Endothelial cell of umbilical vein (primary cell): ENCODE measurements at regions not wholly inside any gene's neighbourhood (a gene's known extent, or its start where the extent isn't known, plus 50 kb on each side); places are given as distances from the start of the nearest gene placed in this dataset.

Experiments used
- BruUV-seq: library from RNA; stranded (reverse); fragments of 400-500 nt; replicated peaks from 2 replicates; lab custom pipeline; 2021; lab: Mats Ljungman, UMichigan
- CTCF ChIA-PET: fragments of 300-600, 350-600 bp; sonication (Branson Sonifier 250); formaldehyde crosslinking; loops from one replicate; lab custom pipeline; 2021; ENCODE audit warnings: antibody characterized with exemption, inconsistent platforms; lab: Charles Lee
- POLR2A ChIA-PET: fragments of 300-600, 350-600 bp; sonication (Branson Sonifier 250); formaldehyde crosslinking; loops from one replicate; lab custom pipeline; 2021; ENCODE audit warnings: antibody characterized with exemption, inconsistent platforms; lab: Charles Lee
- DNase-seq: peaks from one replicate; pipeline ENCODE4 v3.0.0-alpha.2; 2011; ENCODE audit warnings: low read depth, low spot score
- FAIRE-seq: peaks from 2 replicates; lab custom pipeline; 2011; peaks lifted over from hg19 to GRCh38; lab: Jason Lieb, UNC
- H2AFZ ChIP-seq: 2 replicates; pipeline ENCODE4 v1.6.0; 2012; ENCODE audit warnings: low read depth, low read length, control low read depth, inconsistent platforms
- H3K27ac ChIP-seq: 2 replicates; pipeline ENCODE4 v1.5.1; 2011; ENCODE audit warnings: low read depth, mild to moderate bottlenecking, control low read depth, low read length, moderate library complexity; ENCODE audit not compliant: insufficient read depth
- H3K27me3 ChIP-seq, 2 experiments: 2 replicates each; pipeline versions ENCODE4 v1.6.0 to v1.6.1; 2011; ENCODE audit warnings: low read length in 2 of 2, mixed read lengths in 1 of 2; ENCODE audit not compliant: control insufficient read depth in 2 of 2, insufficient read depth in 2 of 2
- H3K36me3 ChIP-seq, 2 experiments: 2 replicates in 1 of 2; 3 replicates in 1 of 2; pipeline ENCODE4 v1.5.1; 2011; ENCODE audit warnings: low read length in 2 of 2, mild to moderate bottlenecking in 1 of 2, moderate library complexity in 1 of 2; ENCODE audit not compliant: control insufficient read depth in 2 of 2, insufficient read depth in 2 of 2; ENCODE audit errors: extremely low read depth in 1 of 2
- H3K4me1 ChIP-seq: 3 replicates; pipeline ENCODE4 v1.5.1; 2011; ENCODE audit warnings: mild to moderate bottlenecking, low read length; ENCODE audit not compliant: control insufficient read depth, insufficient read depth; ENCODE audit errors: extremely low read depth
- H3K4me2 ChIP-seq: 2 replicates; pipeline ENCODE4 v1.6.1; 2011; ENCODE audit warnings: low read length, control low read depth, mixed read lengths; ENCODE audit not compliant: insufficient read depth
- H3K4me3 ChIP-seq, 3 experiments: fragments of 200-600 bp in 1 of 3; sonication (generic), shearing (Covaris generic) in 1 of 3; replicated peaks in 1 of 3; 2 replicates each; pipeline ENCODE4 v1.5.1; 2011 to 2016; ENCODE audit warnings: control low read depth in 3 of 3, low read length in 3 of 3, mild to moderate bottlenecking in 2 of 3, inconsistent platforms in 1 of 3, low read depth in 1 of 3, moderate library complexity in 1 of 3; ENCODE audit not compliant: insufficient read depth in 1 of 3
- H3K79me2 ChIP-seq: 2 replicates; pipeline ENCODE4 v1.6.0; 2012; ENCODE audit warnings: low read length, inconsistent platforms; ENCODE audit not compliant: control insufficient read depth, insufficient read depth
- H3K9ac ChIP-seq: replicated peaks from 2 replicates; pipeline ENCODE3; 2011; ENCODE audit warnings: low read length, control low read depth; ENCODE audit not compliant: insufficient read depth; ENCODE audit errors: extremely low read depth
- H3K9me1 ChIP-seq: replicated peaks from 3 replicates; pipeline ENCODE4 v1.6.0; 2011; ENCODE audit warnings: mild to moderate bottlenecking, low read length; ENCODE audit not compliant: control insufficient read depth, insufficient read depth; ENCODE audit errors: extremely low read depth
- H3K9me3 ChIP-seq: replicated peaks from 2 replicates; pipeline ENCODE4 v1.5.1; 2012; ENCODE audit warnings: low read length, inconsistent platforms; ENCODE audit not compliant: control insufficient read depth, insufficient read depth
- H4K20me1 ChIP-seq: replicated peaks from 2 replicates; pipeline ENCODE3; 2011; ENCODE audit warnings: mild to moderate bottlenecking, low read length; ENCODE audit not compliant: control insufficient read depth, insufficient read depth; ENCODE audit errors: extremely low read depth
- EZH2 ChIP-seq: IDR thresholded peaks from 2 replicates; pipeline ENCODE4 v1.6.1; 2012; ENCODE audit warnings: borderline replicate concordance, low read depth, mild to moderate bottlenecking, moderate library complexity, low read length, inconsistent platforms; ENCODE audit not compliant: severe bottlenecking
- FOS ChIP-seq: IDR thresholded peaks from 2 replicates; pipeline ENCODE4 v1.6.1; 2011; ENCODE audit warnings: mild to moderate bottlenecking, low read length, moderate library complexity, borderline replicate concordance; ENCODE audit not compliant: insufficient read depth
- GATA2 ChIP-seq: IDR thresholded peaks from 2 replicates; pipeline ENCODE4 v1.7.0; 2011; ENCODE audit warnings: low read depth, mild to moderate bottlenecking, moderate library complexity, mixed read lengths, low read length; ENCODE audit not compliant: insufficient read length, insufficient read depth
- JUN ChIP-seq: IDR thresholded peaks from 2 replicates; pipeline ENCODE4 v1.6.1; 2011; ENCODE audit warnings: borderline replicate concordance, low read depth; ENCODE audit not compliant: insufficient read length, insufficient read depth
- MYC ChIP-seq: IDR thresholded peaks from one replicate; pipeline ENCODE4 v1.6.1; 2011; ENCODE audit warnings: mild to moderate bottlenecking, low read depth, low read length
- POLR2A ChIP-seq: IDR thresholded peaks from 2 replicates; pipeline ENCODE4 v1.6.1; 2012; ENCODE audit warnings: low read depth, mild to moderate bottlenecking, control low read depth, low read length
- POLR2AphosphoS5 ChIP-seq: IDR thresholded peaks from 2 replicates; pipeline ENCODE4 v1.6.1; 2012; ENCODE audit warnings: low read depth, mild to moderate bottlenecking, control low read depth, low read length, moderate library complexity; ENCODE audit not compliant: insufficient read depth
- dilution Hi-C: fragments of 300-500 bp; cut with MboI; formaldehyde crosslinking; loops from one replicate; pipeline ENCODE4 v1.15.0; 2019; ENCODE audit warnings: low sequenced_read_pairs; ENCODE audit not compliant: extremely low pct_ligation_motif_present
- intact Hi-C: fragments of 100-400 bp; cut with micrococcal nuclease; formaldehyde crosslinking; loops from one replicate; pipeline ENCODE4 v1.10.0; 2022
- TF ChIP-seq, protein P1 (sequence below): IDR thresholded peaks from 2 replicates; pipeline ENCODE4 v1.6.1; 2011; ENCODE audit not compliant: insufficient read depth, insufficient read length
- TF ChIP-seq, protein P2 (sequence below), 2 donors: IDR thresholded peaks; 1 replicate in 1 of 2; 2 replicates in 1 of 2; pipeline ENCODE4 v1.5.1; 2011; ENCODE audit warnings: low read length in 2 of 2, mild to moderate bottlenecking in 2 of 2, moderate library complexity in 2 of 2, control low read depth in 1 of 2, inconsistent platforms in 1 of 2, low read depth in 1 of 2; ENCODE audit not compliant: insufficient read depth in 1 of 2; ENCODE audit errors: extremely low read depth in 1 of 2

DNA sequence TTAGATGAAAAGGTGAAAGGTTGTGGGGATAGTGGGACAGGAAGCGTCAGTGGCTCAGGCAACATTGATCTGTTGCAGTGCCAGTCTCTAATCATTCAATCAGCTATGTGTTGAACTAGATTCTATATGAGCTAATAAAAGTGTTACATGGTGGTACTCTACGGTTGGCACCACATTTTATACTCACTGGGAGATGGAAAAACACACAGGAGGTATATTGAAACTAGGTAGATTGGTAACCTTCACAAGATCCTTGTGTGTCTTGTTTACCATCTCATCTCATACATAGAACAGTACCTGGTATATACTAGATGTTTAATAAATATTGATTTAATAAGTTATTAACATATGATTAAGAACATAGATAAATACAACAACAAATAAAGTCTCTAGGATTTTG is 152.7 kb downstream of the NAA11 start:
- TF ChIP-seq POLR2A: no peak
- no peak for TF ChIP-seq GATA2
- no peak for TF ChIP-seq EZH2
- TF ChIP-seq JUN: no peak
- TF ChIP-seq, protein P1, sequence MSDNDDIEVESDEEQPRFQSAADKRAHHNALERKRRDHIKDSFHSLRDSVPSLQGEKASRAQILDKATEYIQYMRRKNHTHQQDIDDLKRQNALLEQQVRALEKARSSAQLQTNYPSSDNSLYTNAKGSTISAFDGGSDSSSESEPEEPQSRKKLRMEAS: no peak
- TF ChIP-seq, protein P2, sequence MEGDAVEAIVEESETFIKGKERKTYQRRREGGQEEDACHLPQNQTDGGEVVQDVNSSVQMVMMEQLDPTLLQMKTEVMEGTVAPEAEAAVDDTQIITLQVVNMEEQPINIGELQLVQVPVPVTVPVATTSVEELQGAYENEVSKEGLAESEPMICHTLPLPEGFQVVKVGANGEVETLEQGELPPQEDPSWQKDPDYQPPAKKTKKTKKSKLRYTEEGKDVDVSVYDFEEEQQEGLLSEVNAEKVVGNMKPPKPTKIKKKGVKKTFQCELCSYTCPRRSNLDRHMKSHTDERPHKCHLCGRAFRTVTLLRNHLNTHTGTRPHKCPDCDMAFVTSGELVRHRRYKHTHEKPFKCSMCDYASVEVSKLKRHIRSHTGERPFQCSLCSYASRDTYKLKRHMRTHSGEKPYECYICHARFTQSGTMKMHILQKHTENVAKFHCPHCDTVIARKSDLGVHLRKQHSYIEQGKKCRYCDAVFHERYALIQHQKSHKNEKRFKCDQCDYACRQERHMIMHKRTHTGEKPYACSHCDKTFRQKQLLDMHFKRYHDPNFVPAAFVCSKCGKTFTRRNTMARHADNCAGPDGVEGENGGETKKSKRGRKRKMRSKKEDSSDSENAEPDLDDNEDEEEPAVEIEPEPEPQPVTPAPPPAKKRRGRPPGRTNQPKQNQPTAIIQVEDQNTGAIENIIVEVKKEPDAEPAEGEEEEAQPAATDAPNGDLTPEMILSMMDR (IDR thresholded peaks at IDR 0.05; ENCODE audit: extremely low read depth in 1 of 2, insufficient read depth in 1 of 2, low read depth in 1 of 2, low read length in 2 of 2): no peak
- no peak for TF ChIP-seq POLR2AphosphoS5
- TF ChIP-seq FOS: no peak
- no peak for TF ChIP-seq MYC
- H3K36me3 ChIP-seq: no peaks in the 10 kb centered on the region
- H3K9ac ChIP-seq: no peak overlapping the region
- H3K9me3 ChIP-seq: no peaks in the 10 kb centered on the region
- POLR2A ChIA-PET: no interaction called here
- FAIRE-seq (no peak), DNase-seq (no peak)
- no peaks in the 10 kb centered on the region for H3K27me3 ChIP-seq
- H3K9me1 ChIP-seq: no peaks in the 10 kb centered on the region
- CTCF ChIA-PET: no interaction called here
- no peaks in the 10 kb centered on the region for H3K79me2 ChIP-seq
- H4K20me1 ChIP-seq: no peaks in the 10 kb centered on the region
- dilution Hi-C loops (no loop called here), intact Hi-C loops (no loop called here)
- no peak overlapping the region for H3K4me3 ChIP-seq
- H3K4me2 ChIP-seq: no peak overlapping the region
- BruUV-seq: no TSS peak
- no peak overlapping the region for H3K27ac ChIP-seq
- H2AFZ ChIP-seq: no peak overlapping the region
- H3K4me1 ChIP-seq: no peaks in the 10 kb centered on the region
